Stimulated activated CD4-positive, alpha-beta T cell treated with anti-CD3 and anti-CD28 coated beads, Interleukin-4, amount 100 ng/mL, for 48 hours (primary cell): ENCODE measurements at regions not wholly inside any gene's neighbourhood (a gene's known extent, or its start where the extent isn't known, plus 50 kb on each side); places are given as distances from the start of the nearest gene placed in this dataset.

ENCODE experiments used
- DNase-seq, 2 donors: peaks; one replicate each; pipeline ENCODE4 v3.0.0-alpha.2; 2020; ENCODE audit warnings: low read depth in 2 of 2

DNA sequence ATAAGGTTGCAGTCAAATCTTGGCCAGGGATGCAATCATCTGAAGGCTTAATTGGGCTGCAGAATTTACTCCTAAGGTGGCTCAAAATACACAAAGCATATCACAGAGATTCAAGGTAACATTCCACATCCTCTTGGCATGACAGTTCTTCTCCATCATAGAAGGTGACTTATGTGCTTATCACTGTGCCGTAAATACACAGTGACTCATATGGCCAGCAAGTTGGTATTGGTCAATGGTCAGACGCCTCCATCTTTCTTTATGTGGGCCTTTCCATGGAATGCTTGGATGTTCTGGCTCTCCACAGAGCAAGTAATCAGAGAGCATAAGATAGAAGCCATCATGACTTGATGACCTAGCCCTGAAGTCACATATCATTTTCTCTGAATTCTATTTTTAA lies 168.8 kb upstream of the ST8SIA2 start:
- no peak for DNase-seq

DNA sequence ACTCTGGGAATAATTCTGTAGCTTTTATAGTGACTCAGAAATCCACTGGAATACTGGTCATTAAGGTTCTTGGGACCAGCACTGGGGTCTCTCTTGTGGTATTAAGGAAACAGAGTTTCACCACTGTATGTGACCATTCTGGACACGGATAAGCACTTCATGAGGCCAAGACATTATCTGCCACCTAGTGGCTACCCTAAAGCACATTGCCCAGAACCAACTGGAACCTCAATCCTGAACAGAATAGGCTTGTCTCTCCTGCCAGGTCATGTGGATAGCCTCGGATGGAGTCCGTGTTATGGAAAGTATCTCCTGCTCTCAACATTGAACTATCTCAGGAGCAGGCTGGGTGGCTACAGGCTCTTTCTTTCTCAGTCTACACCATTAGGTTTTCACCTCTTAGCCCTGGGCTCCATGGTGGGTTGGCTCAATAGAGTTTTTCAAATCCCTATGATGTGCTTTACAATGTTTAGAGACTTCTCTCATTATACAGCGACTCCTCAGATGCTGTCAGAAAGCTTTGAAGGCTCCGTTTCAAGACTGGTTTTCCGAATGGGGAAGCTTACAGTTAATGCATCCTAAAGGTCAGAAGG lies 167.6 kb upstream of the ST8SIA2 start:
- DNase-seq, result no peak

DNA sequence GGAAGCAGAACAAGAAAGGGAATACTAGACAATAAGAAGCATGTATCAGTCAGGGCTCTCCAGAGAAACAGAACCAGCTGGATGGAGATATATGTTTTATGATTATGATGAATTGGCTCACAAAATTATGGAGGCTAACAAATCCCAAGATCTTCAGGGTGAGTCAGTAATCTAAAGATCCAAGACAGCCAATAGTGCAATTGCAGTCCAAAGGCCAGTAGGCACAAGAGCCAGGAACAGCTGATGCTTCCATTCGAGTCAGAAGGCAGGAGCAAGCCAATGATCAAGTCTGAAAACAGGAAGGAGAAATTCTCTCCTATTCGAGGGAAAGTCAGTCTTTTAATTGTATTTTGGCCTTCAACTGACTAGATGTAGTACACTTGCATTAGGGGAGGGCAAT lies 164.9 kb upstream of the ST8SIA2 start:
- DNase-seq, result no peak

DNA sequence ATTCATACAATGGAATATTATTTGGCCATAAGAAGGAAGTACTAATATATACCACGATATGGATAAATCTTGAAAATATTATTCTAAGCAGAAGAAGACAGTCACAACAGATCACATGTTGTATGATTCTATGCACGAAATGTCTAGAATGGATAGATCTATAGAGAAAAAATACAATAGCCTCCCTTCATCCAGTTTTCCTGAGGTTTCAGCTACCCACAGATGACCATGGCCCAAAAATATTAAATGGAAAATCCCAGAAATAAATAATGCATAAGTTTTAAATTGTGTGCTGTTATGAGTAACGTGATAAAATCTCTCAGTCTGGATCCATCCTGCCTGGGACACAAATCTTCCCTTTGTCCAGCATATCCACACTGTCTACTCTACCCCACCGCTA lies 162.2 kb upstream of the ST8SIA2 start:
- DNase-seq, result no peak

DNA sequence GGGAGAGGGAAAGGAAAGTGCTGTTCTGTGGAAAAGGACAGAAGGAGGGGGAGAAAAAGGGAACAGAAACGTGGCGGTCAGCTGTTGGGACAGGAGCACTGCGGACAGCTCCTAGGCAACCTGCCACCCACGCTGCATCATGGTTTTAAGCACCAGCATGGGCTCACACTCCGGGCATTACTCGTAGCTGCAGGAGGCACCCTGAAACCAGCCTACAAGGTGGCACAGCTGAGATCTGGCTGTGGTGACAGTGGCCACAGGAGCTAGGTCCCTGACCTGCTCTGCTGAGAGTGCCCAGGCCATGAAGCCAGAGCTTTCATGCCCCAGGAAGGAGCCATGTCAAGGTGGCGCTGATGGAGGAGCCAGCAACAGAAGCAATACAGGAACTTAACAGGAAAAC lies 161.4 kb upstream of the ST8SIA2 start:
- no peak for DNase-seq

DNA sequence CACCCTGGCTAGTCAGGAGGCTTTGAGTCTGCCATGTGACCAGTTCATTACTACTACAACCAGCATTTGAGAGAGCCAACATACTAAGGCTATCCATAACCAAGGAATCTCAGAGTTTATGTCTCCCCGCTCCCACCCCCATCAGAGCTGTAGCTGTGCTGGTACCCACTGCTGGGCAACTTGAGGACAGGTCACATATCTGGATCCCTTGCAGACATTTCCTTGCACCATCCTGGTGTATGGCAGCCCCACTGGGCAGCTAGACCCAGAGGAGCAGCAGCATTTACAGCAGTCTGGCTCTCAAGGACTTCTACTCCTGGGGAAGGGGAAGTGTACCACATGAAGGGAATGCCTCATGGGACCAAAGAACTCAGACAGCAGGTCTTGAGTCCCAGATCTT lies 160.8 kb upstream of the ST8SIA2 start:
- no peak for DNase-seq

DNA sequence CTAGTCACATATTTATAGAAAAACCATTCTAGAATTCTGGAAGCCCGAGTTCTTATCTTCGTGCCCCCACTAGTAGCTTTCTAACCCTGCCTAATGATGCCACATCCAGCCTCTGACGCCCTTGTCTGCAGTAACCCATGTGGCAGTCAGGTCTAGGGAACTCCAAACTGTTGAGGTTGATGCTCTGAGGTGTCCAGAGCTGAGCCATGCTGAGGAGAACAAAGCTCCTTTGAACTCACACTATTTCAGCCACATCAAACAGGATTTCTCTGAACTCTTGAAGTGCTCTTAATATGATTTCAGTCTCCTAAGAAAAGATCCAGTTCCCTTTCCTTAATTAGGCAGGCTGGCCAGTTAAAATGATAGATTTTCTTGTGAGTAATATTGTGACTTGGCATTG lies 150.5 kb upstream of the ST8SIA2 start:
- DNase-seq, result no peak

DNA sequence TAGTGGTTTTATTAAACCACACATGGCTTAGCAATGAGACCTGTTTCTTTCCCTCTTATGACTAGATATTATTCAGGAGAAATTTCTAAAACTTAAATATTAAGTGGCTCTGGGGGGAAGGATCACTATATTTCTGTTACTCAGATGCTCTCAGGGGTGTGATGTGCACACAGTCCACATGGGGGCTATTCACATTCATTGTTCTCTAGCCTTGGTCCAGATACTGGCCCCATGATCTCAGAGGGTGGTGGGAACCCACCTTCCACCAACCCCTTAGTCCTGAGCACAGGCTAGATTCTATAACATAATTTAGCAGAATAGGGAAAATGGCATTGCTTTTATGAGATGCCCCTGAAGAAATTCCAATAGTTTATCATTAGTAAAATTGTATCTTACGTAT lies 149.0 kb upstream of the ST8SIA2 start:
- DNase-seq, result no peak

DNA sequence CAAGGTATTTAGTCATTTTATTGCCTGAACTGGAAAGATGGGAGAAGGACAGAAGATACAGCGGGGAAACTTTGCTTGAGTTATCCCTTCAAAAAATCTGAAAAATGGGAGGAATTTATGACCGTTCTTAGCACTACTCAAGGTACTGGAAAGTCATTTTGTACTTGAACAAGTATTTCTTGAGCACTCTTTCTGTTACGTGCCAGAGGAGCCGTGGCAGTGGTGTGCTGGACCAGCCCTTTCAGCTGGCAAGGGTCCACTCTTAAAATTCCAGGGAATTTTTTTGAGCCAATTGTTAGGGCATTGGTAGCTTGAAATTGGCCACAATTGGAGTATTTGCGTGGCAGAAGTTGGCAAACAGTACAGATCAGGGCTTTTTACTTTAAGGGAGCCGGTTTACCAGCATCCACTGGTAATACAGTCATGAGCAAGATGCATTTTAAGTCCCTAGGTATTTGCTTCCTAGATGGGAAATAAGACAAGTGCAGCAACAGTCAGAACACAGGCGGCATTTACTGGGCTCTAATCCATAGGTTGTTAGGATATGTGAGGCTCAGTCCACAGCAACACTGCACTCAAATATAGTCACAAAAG lies 145.9 kb upstream of the ST8SIA2 start:
- no peak for DNase-seq

DNA sequence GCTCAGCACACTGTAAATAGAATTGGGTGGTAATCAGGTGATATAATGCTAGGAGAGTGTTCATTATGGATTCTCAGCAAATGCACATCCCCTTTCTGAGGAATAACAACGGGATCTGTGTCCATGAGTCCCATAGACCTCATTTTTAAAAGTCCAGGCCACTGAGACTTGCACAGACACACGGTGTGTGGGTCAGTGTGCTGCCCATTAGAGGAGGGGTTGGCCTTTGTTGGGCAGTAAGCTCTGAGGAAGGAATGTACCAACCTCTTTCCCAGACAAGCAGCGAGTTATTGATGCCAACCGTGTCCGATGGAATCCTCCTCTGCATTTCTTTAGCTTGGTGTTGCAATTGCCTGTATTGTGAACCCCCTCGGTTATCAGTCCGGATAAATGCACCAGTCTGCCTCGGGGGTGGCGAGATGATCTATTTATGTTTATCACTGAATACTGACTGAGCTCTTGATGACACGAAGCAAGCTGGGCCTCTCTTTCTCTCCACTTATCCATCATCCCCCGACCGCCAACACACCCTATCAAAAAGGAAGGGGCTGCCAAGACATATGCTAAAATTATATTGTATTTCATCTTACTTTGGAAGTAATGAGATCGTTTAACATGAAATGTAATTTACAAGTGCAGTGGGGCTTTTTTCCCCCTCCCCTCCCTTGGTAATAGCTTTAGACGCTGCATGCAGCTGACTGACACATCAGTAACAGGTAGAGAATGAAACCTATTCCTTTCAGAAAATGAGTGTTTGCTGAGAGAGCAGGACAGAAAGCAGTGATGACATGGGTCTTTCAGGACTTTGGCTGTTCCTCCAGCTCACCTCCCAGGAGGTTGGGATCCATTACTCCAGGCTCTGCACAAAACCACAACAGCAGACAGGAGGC lies 126.6 kb upstream of the ST8SIA2 start:
- DNase-seq, result no peak

DNA sequence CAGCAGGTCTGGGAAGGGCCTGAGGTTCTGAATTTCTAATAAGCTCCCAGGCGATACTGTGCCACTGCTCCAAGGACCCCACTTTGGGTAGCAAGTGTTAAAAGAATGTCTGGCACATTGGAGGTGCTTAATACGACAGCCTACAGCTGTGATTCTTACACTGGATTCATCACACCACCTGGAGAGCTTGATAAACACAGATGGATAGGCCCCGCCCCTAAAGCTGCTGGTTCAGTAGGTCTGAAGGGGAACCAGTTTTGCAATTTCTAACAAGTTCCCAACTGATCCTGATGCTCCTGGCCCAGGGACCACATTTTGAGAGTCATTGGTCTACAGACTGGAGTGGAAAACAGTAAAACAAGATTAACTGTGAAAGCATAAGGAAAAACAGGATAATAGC lies 124.8 kb upstream of the ST8SIA2 start:
- no peak for DNase-seq

DNA sequence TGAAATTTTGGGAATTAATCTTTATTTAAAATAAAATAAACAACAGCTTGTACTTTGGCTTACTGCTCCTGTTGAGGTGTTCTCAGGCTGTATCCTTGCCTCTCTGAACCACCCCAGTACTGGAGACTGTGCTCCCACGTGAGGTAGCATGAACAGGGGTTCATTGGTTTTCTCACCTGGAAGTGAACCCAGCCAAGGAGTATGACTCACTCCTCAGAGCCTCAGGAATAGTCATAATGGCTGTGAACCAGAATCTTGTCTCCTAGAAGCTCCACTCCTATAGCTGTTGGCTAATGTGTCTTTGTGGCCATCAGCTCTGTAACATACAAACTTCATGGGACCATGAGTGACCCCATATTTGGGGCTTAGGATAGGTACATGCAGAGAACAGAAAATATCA lies 122.5 kb upstream of the ST8SIA2 start:
- DNase-seq, result no peak

DNA sequence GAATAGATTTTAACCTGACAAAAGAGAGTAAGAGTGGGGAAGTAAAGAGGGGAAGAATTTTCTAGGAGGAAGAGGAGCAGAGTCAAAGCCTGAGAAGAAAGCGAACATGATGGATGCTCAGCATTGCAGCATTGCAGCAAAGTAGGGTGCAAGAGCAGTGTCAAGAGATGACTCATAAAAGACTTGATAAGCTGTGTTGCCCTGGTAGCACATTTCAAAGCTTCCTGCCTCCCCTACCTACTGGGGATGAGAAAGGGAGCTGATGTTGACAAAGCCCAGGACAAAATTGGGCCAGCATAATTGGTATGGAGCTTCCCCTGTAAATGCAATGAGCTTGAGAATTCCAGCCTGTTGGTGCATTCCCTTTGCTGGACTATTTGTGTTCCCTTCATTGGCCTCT lies 121.6 kb upstream of the ST8SIA2 start:
- DNase-seq, result no peak

DNA sequence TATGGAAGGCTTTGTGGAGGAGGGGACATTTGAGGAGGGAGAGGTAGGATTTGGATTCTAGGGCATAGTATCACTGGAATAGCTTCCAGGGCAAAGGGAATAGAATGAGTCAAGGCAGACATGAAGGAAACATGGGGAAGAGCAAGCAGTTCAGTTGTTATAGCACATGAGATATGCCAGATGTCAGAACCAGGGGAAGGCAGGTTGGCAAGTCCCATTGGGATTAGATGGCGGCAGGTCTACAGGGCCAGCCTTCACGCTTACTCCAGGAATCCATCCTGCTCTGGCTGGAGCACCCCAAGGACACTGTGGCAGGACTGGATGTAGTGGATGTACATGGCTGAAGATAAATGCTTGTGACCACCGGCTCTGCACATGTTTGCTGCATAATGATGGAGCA lies 120.4 kb upstream of the ST8SIA2 start:
- DNase-seq, result no peak

DNA sequence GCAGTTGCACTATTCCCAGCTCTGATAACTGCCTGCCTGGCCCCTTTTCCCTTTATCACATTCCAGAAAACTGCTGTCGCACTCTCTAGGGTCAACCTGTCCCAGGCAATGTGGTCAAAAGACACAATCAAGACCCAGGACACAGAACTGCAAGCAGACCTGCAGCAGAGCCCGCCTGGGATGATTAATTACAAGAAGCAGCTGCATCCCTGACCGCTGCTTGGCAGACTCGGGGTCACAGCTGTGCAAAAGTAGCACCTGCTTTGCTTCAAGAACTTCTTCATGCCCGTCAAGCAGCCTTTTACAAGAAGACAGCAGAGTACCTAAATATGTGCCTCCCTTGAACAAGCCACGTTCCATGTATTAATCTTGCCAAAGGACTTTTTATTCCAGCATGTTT lies 120.0 kb upstream of the ST8SIA2 start:
- DNase-seq, result no peak

DNA sequence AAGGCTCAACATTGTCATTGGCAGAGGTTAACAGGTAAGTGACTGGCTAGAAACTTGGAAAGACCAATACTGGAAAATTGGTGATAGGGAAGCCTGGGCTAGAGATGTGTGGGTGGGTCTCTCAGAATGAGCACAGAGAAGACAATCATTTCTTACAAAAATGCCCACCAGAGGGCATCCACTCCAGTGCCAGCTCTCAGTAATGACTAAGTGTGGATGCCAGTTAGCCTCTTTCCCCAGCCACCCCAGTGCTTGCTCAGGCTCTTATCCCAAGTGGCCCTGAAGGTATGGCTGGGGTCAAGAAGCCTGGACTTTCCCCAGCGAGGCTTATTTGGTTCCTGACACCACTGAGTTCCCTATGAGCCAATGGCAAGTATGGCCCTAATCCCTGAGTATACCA lies 115.9 kb upstream of the ST8SIA2 start:
- peak in 1 of 2 donors; percentile 2 for DNase-seq

DNA sequence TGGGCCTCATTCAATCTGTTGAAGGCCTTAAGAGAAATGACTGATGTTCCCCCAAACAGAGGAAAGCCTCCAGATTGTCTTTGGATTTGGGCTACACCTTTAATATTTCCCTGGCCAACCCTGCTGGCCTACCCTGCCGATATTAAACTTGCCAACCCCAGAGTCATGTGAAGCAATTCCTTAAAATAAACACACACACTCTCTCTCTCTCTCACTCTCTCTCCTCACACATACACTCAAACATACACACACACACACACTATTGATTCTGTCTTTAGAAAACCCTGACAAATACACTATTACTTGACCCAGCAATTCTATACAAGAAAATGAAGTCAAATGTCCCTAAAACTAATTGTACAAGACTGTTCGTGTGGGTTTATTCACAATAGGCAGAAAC lies 109.9 kb upstream of the ST8SIA2 start:
- no peak for DNase-seq

DNA sequence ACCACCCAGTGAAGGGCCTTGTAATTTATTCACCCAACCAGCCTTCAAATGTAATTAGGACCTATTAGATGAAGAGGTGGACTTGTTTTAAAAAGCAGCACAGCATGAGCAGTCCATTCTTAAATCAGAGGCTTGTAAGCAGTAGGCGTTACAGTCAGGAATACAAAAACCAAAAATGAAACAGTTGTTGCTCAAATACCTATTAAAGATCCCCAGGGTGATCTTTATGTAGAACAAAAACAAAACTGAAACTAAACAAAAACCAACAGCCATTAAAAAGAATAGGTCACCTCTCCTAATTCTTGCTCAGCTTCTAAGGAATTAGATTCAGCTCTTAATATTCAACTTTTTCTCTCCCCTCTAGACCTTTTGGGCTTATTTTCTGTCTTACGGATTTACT lies 104.9 kb upstream of the ST8SIA2 start:
- no peak for DNase-seq

DNA sequence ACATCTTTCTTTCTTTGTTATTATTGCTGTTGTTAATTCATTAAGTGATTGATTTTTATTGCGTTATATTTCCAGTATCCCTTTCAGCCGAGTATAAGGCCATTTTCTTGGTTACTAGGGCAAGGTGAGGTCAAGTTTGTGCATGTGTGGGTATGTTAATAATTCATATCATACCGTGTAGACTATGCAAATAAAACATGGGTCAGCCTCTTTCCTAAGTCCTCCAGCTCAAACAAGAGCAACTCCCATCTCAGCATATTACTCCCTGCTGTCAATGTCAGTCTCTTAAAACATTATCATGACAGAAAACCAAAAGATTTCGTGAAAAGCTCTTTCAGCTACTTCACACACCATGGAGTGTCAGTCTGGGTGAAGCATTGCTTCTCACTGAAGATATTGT lies 103.9 kb upstream of the ST8SIA2 start:
- no peak for DNase-seq

DNA sequence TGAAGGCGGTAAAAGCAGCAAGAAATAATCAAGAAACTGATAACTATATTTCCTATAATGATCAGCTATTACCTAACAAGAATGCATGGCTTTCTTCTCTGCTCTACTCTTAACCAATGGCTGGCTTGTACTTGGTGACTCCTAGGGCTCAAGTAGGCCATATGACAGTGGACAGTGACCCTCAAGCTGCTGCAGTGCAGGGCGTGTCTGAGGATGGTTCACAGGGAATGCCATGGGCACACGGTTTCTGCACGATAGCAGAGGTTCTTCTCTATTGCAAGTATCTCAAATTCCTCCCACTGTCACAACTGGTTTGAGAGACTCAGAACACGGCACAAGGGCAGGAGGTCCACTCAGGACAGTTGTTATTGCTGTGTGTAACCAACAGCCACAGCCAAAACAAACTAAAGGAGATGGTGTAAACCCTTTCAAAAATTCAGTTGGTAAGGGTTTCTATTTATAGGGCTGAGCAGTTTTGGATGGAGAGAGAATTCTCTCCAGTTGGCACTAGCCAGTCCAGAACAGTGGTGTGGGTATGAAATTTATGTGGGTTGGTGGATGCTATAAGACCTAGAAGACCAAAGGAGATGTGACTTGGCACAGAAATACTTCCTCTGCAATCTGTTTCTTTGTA lies 103.2 kb upstream of the ST8SIA2 start:
- DNase-seq, result no peak

DNA sequence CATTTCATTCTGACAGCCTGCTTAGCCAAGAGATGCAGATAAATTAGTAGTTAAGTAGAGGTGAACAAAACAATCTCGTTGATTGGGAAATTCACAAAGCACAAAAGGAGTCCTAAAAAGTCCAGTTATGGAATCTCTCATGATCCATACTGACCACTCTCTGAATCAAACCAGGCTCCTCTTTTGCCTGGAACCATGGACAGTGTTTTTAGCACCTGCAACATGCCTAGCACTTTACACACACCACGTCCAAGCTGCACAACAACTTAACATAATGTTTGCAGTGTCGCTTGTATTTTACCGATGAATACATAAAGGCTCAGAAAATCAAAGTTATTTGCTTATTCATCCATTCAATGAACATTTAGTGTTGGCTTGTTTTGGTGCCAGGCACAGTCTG lies 101.8 kb upstream of the ST8SIA2 start:
- DNase-seq, result no peak

DNA sequence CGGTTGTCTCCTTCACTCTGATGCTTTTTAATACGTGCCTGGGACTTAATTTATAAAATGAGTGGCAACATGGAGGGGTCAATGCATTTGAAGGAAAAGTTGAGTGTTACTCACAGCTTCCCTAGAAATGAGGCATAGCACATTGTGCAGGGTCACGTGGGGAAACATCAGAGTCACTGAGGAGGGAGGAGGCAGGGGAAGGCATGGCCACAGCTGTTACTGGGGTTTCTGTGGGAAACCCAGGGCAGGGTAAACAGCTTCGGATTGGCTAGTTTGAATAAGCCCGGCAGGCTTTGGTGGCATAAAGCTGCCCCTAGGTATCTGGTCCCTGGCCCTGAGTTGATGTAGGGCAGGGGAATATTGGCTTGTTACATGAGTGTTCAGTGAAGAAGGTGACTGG lies 98.9 kb upstream of the ST8SIA2 start:
- DNase-seq, result no peak
